Activated B cell treated with CpG ODN at 0.5 μM for 24 hours (primary cell): ENCODE measurements at regions not wholly inside any gene's neighbourhood (a gene's known extent, or its start where the extent isn't known, plus 50 kb on each side); places are given as distances from the start of the nearest gene placed in this dataset.

Experiments
- ATAC-seq: fragments of 200-7000 bp; cut with Tn5 transposase; one replicate; pipeline ENCODE4 v1.10.0; 2021; ENCODE audit warnings: low read depth, mild to moderate bottlenecking, moderate library complexity
- CTCF ChIA-PET: fragments of 350-600 bp; sonication (Branson Sonifier 250); formaldehyde crosslinking; loops from one replicate; lab custom pipeline; 2021; ENCODE audit warnings: antibody characterized with exemption; lab: Charles Lee
- POLR2A ChIA-PET: fragments of 350-600 bp; sonication (Branson Sonifier 250); formaldehyde crosslinking; loops from one replicate; lab custom pipeline; 2021; ENCODE audit warnings: antibody characterized with exemption; lab: Charles Lee
- DNase-seq: peaks from one replicate; pipeline ENCODE4 v3.0.0; 2022
- H3K27ac Mint-ChIP-seq: one replicate; pipeline ENCODE4 v1.8.0; 2020; ENCODE audit warnings: mixed read lengths
- H3K27me3 Mint-ChIP-seq: one replicate; pipeline ENCODE4 v1.8.0; 2021; ENCODE audit warnings: mixed read lengths
- H3K36me3 Mint-ChIP-seq: one replicate; pipeline ENCODE4 v1.8.0; 2021; ENCODE audit warnings: low read depth, mixed read lengths
- H3K4me1 Mint-ChIP-seq: one replicate; pipeline ENCODE4 v1.8.0; 2021; ENCODE audit warnings: mixed read lengths
- H3K4me3 Mint-ChIP-seq: one replicate; pipeline ENCODE4 v1.8.0; 2020; ENCODE audit warnings: mild to moderate bottlenecking, mixed read lengths
- H3K9me3 Mint-ChIP-seq: one replicate; pipeline ENCODE4 v1.8.0; 2020; ENCODE audit warnings: mixed read lengths
- CTCF ChIP-seq: fragments of 200-600 bp; IDR thresholded peaks from one replicate; pipeline ENCODE4 v1.8.0; 2022; ENCODE audit warnings: antibody characterized with exemption, mild to moderate bottlenecking
- intact Hi-C: fragments of 100-400 bp; cut with micrococcal nuclease; formaldehyde crosslinking; loops from one replicate; pipeline ENCODE4 v1.15.1; 2024

DNA sequence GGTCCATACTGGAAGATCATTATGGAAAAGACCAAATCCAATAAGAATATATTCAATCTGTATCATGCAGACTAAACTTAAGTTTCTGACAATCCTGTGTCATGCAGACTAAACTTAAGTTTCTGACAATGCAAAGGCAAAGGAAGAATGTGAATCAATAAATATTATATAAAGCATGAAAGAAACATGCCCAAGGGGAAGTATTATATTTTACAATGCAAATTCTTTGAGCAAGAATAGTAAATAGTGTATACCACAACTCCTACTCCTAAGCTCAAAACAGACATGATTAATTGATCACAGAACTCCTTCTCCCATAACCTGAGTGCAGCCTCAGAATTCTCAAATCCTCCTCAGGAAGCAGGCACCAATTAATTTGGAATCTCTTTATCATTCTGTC, 71.3 kb upstream of the BDNF start:
- no peaks in the 10 kb centered on the region for H3K36me3 Mint-ChIP-seq
- CTCF ChIA-PET: no interaction called here
- ATAC-seq (no peak), DNase-seq (no peak)
- intact Hi-C loops: no loop called here
- no peak for TF ChIP-seq CTCF
- no peaks in the 10 kb centered on the region for H3K27me3 Mint-ChIP-seq
- H3K9me3 Mint-ChIP-seq: no peaks in the 10 kb centered on the region
- POLR2A ChIA-PET: no interaction called here
- no peaks in the 10 kb centered on the region for H3K4me1 Mint-ChIP-seq
- no peak overlapping the region for H3K27ac Mint-ChIP-seq
- no peak overlapping the region for H3K4me3 Mint-ChIP-seq

GRCh38 chr11:27770576-27770975, 70.3 kb upstream of the BDNF start:
- CTCF ChIA-PET: no interaction called here
- no peak overlapping the region for H3K4me3 Mint-ChIP-seq
- no peak overlapping the region for H3K27ac Mint-ChIP-seq
- ATAC-seq (no peak), DNase-seq (no peak)
- intact Hi-C loops: no loop called here
- TF ChIP-seq CTCF: no peak
- POLR2A ChIA-PET: no interaction called here
- no peaks in the 10 kb centered on the region for H3K9me3 Mint-ChIP-seq
- H3K4me1 Mint-ChIP-seq: no peaks in the 10 kb centered on the region
- no peaks in the 10 kb centered on the region for H3K36me3 Mint-ChIP-seq
- no peaks in the 10 kb centered on the region for H3K27me3 Mint-ChIP-seq

DNA sequence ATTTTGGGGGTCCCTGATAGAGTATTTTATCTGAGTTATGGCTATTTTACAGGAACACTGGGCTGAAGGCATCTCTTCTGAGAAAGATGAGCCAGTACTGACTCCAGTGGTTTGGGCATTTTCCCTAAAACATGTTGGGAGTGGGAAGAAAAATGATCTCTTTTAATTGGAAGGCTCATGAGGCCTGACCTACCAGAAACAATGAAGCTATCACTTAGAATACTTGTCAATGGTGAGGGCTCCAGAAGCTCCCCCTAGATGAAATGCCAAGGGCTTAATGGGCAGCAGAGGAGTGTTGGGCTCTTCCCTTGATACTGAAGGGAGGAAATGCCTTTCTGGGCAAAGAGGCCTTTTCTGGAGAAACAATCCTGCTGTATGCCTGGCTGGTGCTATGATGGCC, 63.5 kb upstream of the BDNF start:
- Mint-ChIP-seq H3K4me1 (no peaks in the 10 kb centered on the region), H3K9me3 (no peaks in the 10 kb centered on the region), H3K36me3 (no peaks in the 10 kb centered on the region), H3K27me3 (no peaks in the 10 kb centered on the region), H3K4me3 (no peak overlapping the region), H3K27ac (no peak overlapping the region)
- CTCF ChIA-PET: no interaction called here
- no peak for TF ChIP-seq CTCF
- ATAC-seq: no peak
- intact Hi-C loops: no loop called here
- DNase-seq: no peak
- POLR2A ChIA-PET: no interaction called here

DNA sequence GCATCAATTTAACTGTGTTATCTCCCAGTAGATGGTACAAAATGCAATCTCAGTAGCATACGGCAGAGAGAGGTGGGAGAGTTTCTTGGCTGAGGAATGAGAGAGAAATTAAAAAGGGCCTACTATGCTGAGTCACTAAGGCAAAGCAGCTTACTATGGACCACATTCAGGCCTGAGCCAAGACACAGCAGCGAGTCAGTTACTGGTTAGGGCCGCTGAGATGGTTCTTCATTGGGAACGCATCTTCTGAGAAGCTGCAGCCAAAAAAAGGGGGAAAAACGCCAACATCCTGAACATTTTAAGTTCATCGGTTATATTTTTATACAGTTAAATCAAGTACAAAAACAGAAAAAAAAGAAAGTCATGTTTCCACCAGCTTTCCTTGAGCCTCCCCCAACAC, 61.1 kb upstream of the BDNF start:
- intact Hi-C loops: no loop called here
- H3K4me1 Mint-ChIP-seq: no peaks in the 10 kb centered on the region
- no peaks in the 10 kb centered on the region for H3K9me3 Mint-ChIP-seq
- H3K36me3 Mint-ChIP-seq: no peaks in the 10 kb centered on the region
- H3K4me3 Mint-ChIP-seq: no peak overlapping the region
- DNase-seq (no peak), ATAC-seq (no peak)
- POLR2A ChIA-PET: no interaction called here
- TF ChIP-seq CTCF: no peak
- CTCF ChIA-PET: no interaction called here
- H3K27ac Mint-ChIP-seq: no peak overlapping the region
- H3K27me3 Mint-ChIP-seq: no peaks in the 10 kb centered on the region

GRCh38 chr11:27757953-27758352, 57.7 kb upstream of the BDNF start:
- ATAC-seq: no peak
- ChIA-PET CTCF (no interaction called here), POLR2A (no interaction called here)
- peaks cover 2% of the 10 kb centered on the region for H3K9me3 Mint-ChIP-seq
- no peak for TF ChIP-seq CTCF
- no peaks in the 10 kb centered on the region for H3K4me1 Mint-ChIP-seq
- DNase-seq: no peak
- H3K27ac Mint-ChIP-seq: no peak overlapping the region
- H3K36me3 Mint-ChIP-seq: no peaks in the 10 kb centered on the region
- intact Hi-C loops: no loop called here
- H3K4me3 Mint-ChIP-seq: no peak overlapping the region
- H3K27me3 Mint-ChIP-seq: no peaks in the 10 kb centered on the region
